PC-3 (cell line): ENCODE measurements at regions not wholly inside any gene's neighbourhood (a gene's known extent, or its start where the extent isn't known, plus 50 kb on each side); places are given as distances from the start of the nearest gene placed in this dataset.

Source experiments
- ATAC-seq: fragments of 200-7000 bp; cut with Tn5 transposase; 2 replicates; pipeline ENCODE4 v1.9.1; 2020; ENCODE audit warnings: mild to moderate bottlenecking, moderate library complexity
- BruUV-seq: library from RNA; stranded (reverse); fragments of 400-500 nt; replicated peaks from 2 replicates; lab custom pipeline; 2021; lab: Mats Ljungman, UMichigan
- CTCF ChIA-PET: fragments of 300-600 bp; sonication (Branson Sonifier 250); formaldehyde crosslinking; loops from one replicate; lab custom pipeline; 2022; ENCODE audit warnings: antibody characterized with exemption; lab: Charles Lee
- POLR2A ChIA-PET: fragments of 300-600 bp; sonication (Branson Sonifier 250); formaldehyde crosslinking; loops from one replicate; lab custom pipeline; 2022; ENCODE audit warnings: antibody characterized with exemption; ENCODE audit not compliant: unreplicated experiment; lab: Charles Lee
- DNase-seq: peaks from one replicate; pipeline ENCODE4 v3.0.0-alpha.2; 2015
- H2AFZ ChIP-seq: fragments of 300-600 bp; sonication (generic); 2 replicates; pipeline ENCODE4 v1.6.0; 2016; ENCODE audit warnings: antibody characterized with exemption, low read length
- H3F3A ChIP-seq: fragments of 300-600 bp; sonication (generic); one replicate; pipeline ENCODE4 v1.6.0; 2017; ENCODE audit warnings: antibody characterized with exemption, low read length, control low read depth, mild to moderate bottlenecking; ENCODE audit not compliant: unreplicated experiment
- H3K27ac ChIP-seq: fragments of 300-600 bp; sonication (generic); 2 replicates; pipeline ENCODE4 v1.5.1; 2016; ENCODE audit warnings: mild to moderate bottlenecking, low read length
- H3K27me3 ChIP-seq: fragments of 300-600 bp; sonication (generic); 2 replicates; pipeline ENCODE4 v1.6.1; 2016; ENCODE audit warnings: low read length, mixed read lengths
- H3K36me3 ChIP-seq: fragments of 300-600 bp; sonication (generic); 2 replicates; pipeline ENCODE4 v1.6.1; 2016; ENCODE audit warnings: low read depth, mixed run types, low read length, mixed read lengths
- H3K4me1 ChIP-seq: fragments of 300-600 bp; sonication (generic); 2 replicates; pipeline ENCODE4 v1.5.1; 2016; ENCODE audit warnings: low read length; ENCODE audit not compliant: insufficient read depth
- H3K4me2 ChIP-seq: fragments of 300-600 bp; sonication (generic); 2 replicates; pipeline ENCODE4 v1.6.0; 2016; ENCODE audit warnings: low read length
- H3K4me3 ChIP-seq: fragments of 300-600 bp; sonication (generic); 2 replicates; pipeline ENCODE4 v1.5.1; 2016; ENCODE audit warnings: mild to moderate bottlenecking, low read length, mixed read lengths
- H3K79me2 ChIP-seq: fragments of 300-600 bp; sonication (generic); 2 replicates; pipeline ENCODE4 v1.6.1; 2017; ENCODE audit warnings: low read length, mixed read lengths
- H3K9ac ChIP-seq: fragments of 300-600 bp; sonication (generic); 2 replicates; pipeline ENCODE4 v1.6.0; 2016; ENCODE audit warnings: mild to moderate bottlenecking, low read length
- H3K9me2 ChIP-seq: fragments of 300-600 bp; sonication (generic); replicated peaks from 2 replicates; pipeline ENCODE4 v1.6.1; 2016; ENCODE audit warnings: mixed run types, low read length, mixed read lengths
- H3K9me3 ChIP-seq: fragments of 300-600 bp; sonication (generic); 2 replicates; pipeline ENCODE4 v1.6.1; 2016; ENCODE audit warnings: low read length, mixed read lengths
- H4K20me1 ChIP-seq: fragments of 300-600 bp; sonication (generic); 2 replicates; pipeline ENCODE4 v1.6.1; 2016; ENCODE audit warnings: low read length, mixed read lengths
- CTCF ChIP-seq: fragments of 300-600 bp; sonication (generic); conservative IDR thresholded peaks from 2 replicates; pipeline ENCODE4 v1.5.1; 2017; ENCODE audit warnings: antibody characterized with exemption, low read depth, mild to moderate bottlenecking, low read length
- EZH2phosphoT487 ChIP-seq: fragments of 300-600 bp; sonication (generic); IDR thresholded peaks from 2 replicates; pipeline ENCODE4 v1.6.1; 2018; ENCODE audit warnings: mild to moderate bottlenecking, antibody characterized with exemption, low read length, borderline replicate concordance
- intact Hi-C: fragments of 100-400 bp; cut with micrococcal nuclease; formaldehyde crosslinking; loops from 2 replicates; pipeline ENCODE4 v1.9.0; 2023

GRCh38 chr5:167947306-167947705, 344.1 kb upstream of the WWC1 start:
- CTCF ChIA-PET: no interaction called here
- H3K9me3 ChIP-seq: no peaks in the 10 kb centered on the region
- H3K9ac ChIP-seq: no peak overlapping the region
- POLR2A ChIA-PET: no interaction called here
- no peaks in the 10 kb centered on the region for H3K4me1 ChIP-seq
- no peaks in the 10 kb centered on the region for H3K79me2 ChIP-seq
- H4K20me1 ChIP-seq: no peaks in the 10 kb centered on the region
- no peaks in the 10 kb centered on the region for H3F3A ChIP-seq
- H2AFZ ChIP-seq: no peak overlapping the region
- DNase-seq (no peak), ATAC-seq (no peak)
- BruUV-seq: no TSS peak
- H3K4me3 ChIP-seq: no peak overlapping the region
- no peaks in the 10 kb centered on the region for H3K9me2 ChIP-seq
- TF ChIP-seq CTCF (no peak), EZH2phosphoT487 (no peak)
- H3K4me2 ChIP-seq: no peak overlapping the region
- peaks cover 63% of the 10 kb centered on the region for H3K27me3 ChIP-seq
- no peaks in the 10 kb centered on the region for H3K36me3 ChIP-seq
- intact Hi-C loops: no loop called here
- no peak overlapping the region for H3K27ac ChIP-seq

GRCh38 chr5:167948251-167948650, 343.2 kb upstream of the WWC1 start:
- Histone ChIP-seq H3K4me2 (no peak overlapping the region), H2AFZ (no peak overlapping the region), H3K27me3 (peaks cover 73% of the 10 kb centered on the region), H3K4me1 (no peaks in the 10 kb centered on the region), H3K9me3 (no peaks in the 10 kb centered on the region), H3K27ac (no peak overlapping the region), H3K4me3 (no peak overlapping the region), H3K9me2 (no peaks in the 10 kb centered on the region), H3K9ac (no peak overlapping the region), H3K79me2 (no peaks in the 10 kb centered on the region), H3K36me3 (no peaks in the 10 kb centered on the region), H4K20me1 (no peaks in the 10 kb centered on the region), H3F3A (no peaks in the 10 kb centered on the region)
- ATAC-seq: no peak
- no TSS peak for BruUV-seq
- DNase-seq: no peak
- ChIA-PET CTCF (no interaction called here), POLR2A (no interaction called here)
- TF ChIP-seq EZH2phosphoT487: no peak
- intact Hi-C loops: no loop called here

GRCh38 chr5:167949435-167949834, 342.0 kb upstream of the WWC1 start:
- Histone ChIP-seq H3K9me2 (no peaks in the 10 kb centered on the region), H3K27ac (no peak overlapping the region), H3K4me2 (no peak overlapping the region), H3K9me3 (no peaks in the 10 kb centered on the region), H3F3A (no peaks in the 10 kb centered on the region), H3K27me3 (peaks cover 77% of the 10 kb centered on the region), H4K20me1 (no peaks in the 10 kb centered on the region), H3K79me2 (no peaks in the 10 kb centered on the region), H3K36me3 (no peaks in the 10 kb centered on the region), H3K4me1 (no peaks in the 10 kb centered on the region), H2AFZ (no peak overlapping the region), H3K9ac (no peak overlapping the region), H3K4me3 (no peak overlapping the region)
- TF ChIP-seq EZH2phosphoT487: no peak
- no peak for TF ChIP-seq CTCF
- no peak for ATAC-seq
- intact Hi-C loops: no loop called here
- ChIA-PET CTCF (no interaction called here), POLR2A (no interaction called here)
- DNase-seq: no peak
- no TSS peak for BruUV-seq
